ENCODE measurements at regions not wholly inside any gene's neighbourhood (a gene's known extent, or its start where the extent isn't known, plus 50 kb on each side); places are given as distances from the start of the nearest gene placed in this dataset.

GRCh38 chr9:79955300-79955699 is 383.5 kb downstream of the TLE4 start:
- intact Hi-C loops (cut with micrococcal nuclease; ENCODE audit: unreplicated experiment) = no loop called here
- in situ Hi-C loops (cut with MboI) = no loop called here
- ChIA-PET CTCF (interaction anchor here (0.9 to 1.9 kb wide), 5 partner anchors 9 to 826 kb away, joined by 3 to 4 read pairs (median 3); no protein-coding TSS in a partner anchor), POLR2A (no interaction called here), SMC1A (ENCODE audit: uncharacterized antibody, unreplicated experiment) (interaction anchor here (1.6 kb wide), 1 partner anchor 19 kb away, joined by 3 read pairs; no protein-coding TSS in a partner anchor), RAD21 (ENCODE audit: unreplicated experiment) (no interaction called here)
- ATAC-seq = 0 out of 3 replicates have a peak, but pooled peaks have one; percentile 27
- Histone ChIP-seq H3K4me3 (no peak overlapping the region), H3K27ac (ENCODE audit: control insufficient read depth, insufficient read depth) (no peak overlapping the region), H3K79me2 (ENCODE audit: control insufficient read depth, insufficient read depth, low read length) (no peaks in the 10 kb centered on the region), H3K9me3 (replicated peaks; ENCODE audit: control insufficient read depth, insufficient read depth, low read length) (no peaks in the 10 kb centered on the region), H4K20me1 (ENCODE audit: control insufficient read depth, insufficient read depth) (no peaks in the 10 kb centered on the region), H3K4me2 (ENCODE audit: control insufficient read depth, insufficient read depth) (no peak overlapping the region), H3K36me3 (ENCODE audit: control insufficient read depth in 2 of 2, insufficient read depth in 2 of 2, low read length in 1 of 2) (no peaks in the 10 kb centered on the region), H3K4me1 (ENCODE audit: control insufficient read depth, insufficient read depth, low read length) (no peaks in the 10 kb centered on the region), H3K9ac (ENCODE audit: control insufficient read depth, insufficient read depth, low read length) (no peak overlapping the region), H3K27me3 (replicated peaks in 1 of 2; ENCODE audit: control insufficient read depth in 2 of 2, insufficient read depth in 2 of 2, low read length in 1 of 2) (no peaks in the 10 kb centered on the region; a peak in 1 of 4 replicates), H2AFZ (ENCODE audit: control insufficient read depth, low read depth, low read length) (no peak overlapping the region)
- no peak for FAIRE-seq
- no peak for DNase-seq (ENCODE audit: low read depth, low spot score)
- 2% methylated on average over 3 of the region's 3 CpGs for WGBS (ENCODE audit: insufficient coverage, insufficient replicate concordance, low lambda C conversion rate, missing lambda C conversion rate)
- no TSS peak for BruUV-seq (replicated peaks)
- TF ChIP-seq SMC3 (IDR thresholded peaks at IDR 0.05; ENCODE audit: borderline replicate concordance, low read length) (peak; percentile 34; the same call in 1 of the 2 replicates), CTCF (IDR thresholded peaks at IDR 0.05 in 2 of 3, conservative IDR thresholded peaks at IDR 0.05 in 1 of 3; ENCODE audit: control insufficient read depth in 2 of 3, extremely low read depth in 1 of 3, insufficient read depth in 1 of 3, low read depth in 3 of 3, low read length in 3 of 3) (peak; percentile 24 to 42 (median 24); a peak in 4 of 6 replicates), LARP7 (IDR thresholded peaks at IDR 0.05) (no peak), RAD21 (IDR thresholded peaks at IDR 0.05; ENCODE audit: insufficient read depth, low read depth, low read length) (peak; percentile 47)

DNA sequence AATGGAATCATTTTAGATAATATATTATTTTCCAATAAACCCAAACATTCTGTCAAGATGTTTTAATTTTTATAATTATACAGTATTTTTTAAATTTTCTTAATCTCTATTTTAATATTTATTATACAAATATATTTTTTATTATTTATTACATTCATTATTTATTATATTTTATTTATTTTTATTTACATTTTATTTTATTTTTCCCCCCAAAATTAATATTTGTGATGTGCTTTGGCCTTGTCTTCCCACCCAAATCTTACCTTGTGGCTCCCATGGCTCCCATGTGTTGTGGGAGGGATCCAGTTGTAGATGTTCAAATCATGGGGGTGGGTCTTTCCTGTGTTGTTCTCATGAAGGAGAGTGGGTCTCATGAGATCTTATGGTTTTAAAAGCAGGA is 382.1 kb downstream of the TLE4 start:
- Histone ChIP-seq H4K20me1 (ENCODE audit: control insufficient read depth, insufficient read depth) (no peaks in the 10 kb centered on the region), H3K4me2 (ENCODE audit: control insufficient read depth, insufficient read depth) (no peak overlapping the region), H3K27me3 (replicated peaks in 1 of 2; ENCODE audit: control insufficient read depth in 2 of 2, insufficient read depth in 2 of 2, low read length in 1 of 2) (no peaks in the 10 kb centered on the region), H3K27ac (ENCODE audit: control insufficient read depth, insufficient read depth) (no peak overlapping the region), H3K4me3 (no peak overlapping the region), H3K4me1 (ENCODE audit: control insufficient read depth, insufficient read depth, low read length) (no peaks in the 10 kb centered on the region), H3K9me3 (replicated peaks; ENCODE audit: control insufficient read depth, insufficient read depth, low read length) (no peaks in the 10 kb centered on the region), H3K36me3 (ENCODE audit: control insufficient read depth in 2 of 2, insufficient read depth in 2 of 2, low read length in 1 of 2) (no peaks in the 10 kb centered on the region), H2AFZ (ENCODE audit: control insufficient read depth, low read depth, low read length) (no peak overlapping the region), H3K9ac (ENCODE audit: control insufficient read depth, insufficient read depth, low read length) (no peak overlapping the region), H3K79me2 (ENCODE audit: control insufficient read depth, insufficient read depth, low read length) (no peaks in the 10 kb centered on the region)
- POLR2A ChIA-PET = no interaction called here
- intact Hi-C loops (cut with micrococcal nuclease; ENCODE audit: unreplicated experiment) (no loop called here), in situ Hi-C loops (cut with MboI) (no loop called here)
- SMC1A ChIA-PET (ENCODE audit: uncharacterized antibody, unreplicated experiment) = interaction anchor here (0.6 kb wide), 1 partner anchor 494 kb away, joined by 3 read pairs; no protein-coding TSS in a partner anchor
- BruUV-seq (replicated peaks) = no TSS peak
- CTCF ChIA-PET = interaction anchor here (0.7 kb wide), 1 partner anchor 1515 kb away, joined by 3 read pairs; no protein-coding TSS in a partner anchor
- RAD21 ChIA-PET (ENCODE audit: unreplicated experiment) = no interaction called here
- TF ChIP-seq ZBED1 (IDR thresholded peaks at IDR 0.05; ENCODE audit: borderline replicate concordance) = no peak
- no peak for TF ChIP-seq ZZZ3 (IDR thresholded peaks at IDR 0.05; ENCODE audit: control insufficient read depth, insufficient read length, low read depth)
- no peak for TF ChIP-seq RBBP5 (conservative IDR thresholded peaks at IDR 0.05)
- TF ChIP-seq RCOR1 (conservative IDR thresholded peaks at IDR 0.05; ENCODE audit: low read depth, low read length) = no peak
- TF ChIP-seq CEBPB (IDR thresholded peaks at IDR 0.05; ENCODE audit: borderline replicate concordance in 1 of 2, low read depth in 2 of 2, low read length in 2 of 2) = no peak
- no peak for TF ChIP-seq ZNF207 (IDR thresholded peaks at IDR 0.05; ENCODE audit: borderline replicate concordance)
- TF ChIP-seq BACH1 (IDR thresholded peaks at IDR 0.05; ENCODE audit: borderline replicate concordance) = no peak
- no peak for TF ChIP-seq MTA3 (IDR thresholded peaks at IDR 0.05; ENCODE audit: borderline replicate concordance, low read length)
- TF ChIP-seq IKZF2 (IDR thresholded peaks at IDR 0.05) = no peak
- FAIRE-seq (no peak), DNase-seq (ENCODE audit: low read depth, low spot score) (no peak), ATAC-seq (no peak)

Measured in GM12878 (cell line).